ENCODE measurements at regions not wholly inside any gene's neighbourhood (a gene's known extent, or its start where the extent isn't known, plus 50 kb on each side); places are given as distances from the start of the nearest gene placed in this dataset.

GRCh38 chr18:10365021-10365500, 89.4 kb upstream of the APCDD1 start:
- H3K27me3 Mint-ChIP-seq: peaks cover 10% of the 10 kb centered on the region in 2 donors
- no peak overlapping the region for H3K27ac ChIP-seq (ENCODE audit: low read length)
- no peak overlapping the region for H3K27ac Mint-ChIP-seq
- ATAC-seq (replicated peaks in 1 of 4): no peak
- peaks cover 0 to 7% (median 2%) of the 10 kb centered on the region in 3 donors for H3K9me3 Mint-ChIP-seq
- H3K36me3 Mint-ChIP-seq: no peaks in the 10 kb centered on the region
- 100% methylated on average over 1 of the region's 1 CpG for WGBS (ENCODE audit: insufficient coverage)
- CTCF ChIA-PET: no interaction called here
- H3K9me3 ChIP-seq: no peaks in the 10 kb centered on the region
- H3K4me3 ChIP-seq (ENCODE audit: control insufficient read depth in 1 of 2, extremely low read depth in 1 of 2, low read length in 1 of 2): no peak overlapping the region
- no peak for DNase-seq
- no peaks in the 10 kb centered on the region for H3K4me1 ChIP-seq (ENCODE audit: control insufficient read depth in 1 of 2, extremely low read depth in 1 of 2, insufficient read depth in 2 of 2, low read length in 2 of 2)
- POLR2A ChIA-PET: no interaction called here
- H3K4me3 Mint-ChIP-seq: no peak overlapping the region
- no peaks in the 10 kb centered on the region for H3K4me1 Mint-ChIP-seq
- H3K36me3 ChIP-seq (ENCODE audit: control insufficient read depth in 2 of 2, extremely low read depth in 1 of 2, insufficient read depth in 1 of 2, low read length in 1 of 2): no peaks in the 10 kb centered on the region
- H3K27me3 ChIP-seq (replicated peaks in 1 of 2; ENCODE audit: control insufficient read depth in 2 of 2, extremely low read depth in 1 of 2, insufficient read depth in 2 of 2, low read length in 1 of 2): peaks cover 0 to 9% of the 10 kb centered on the region in 2 experiments

DNA sequence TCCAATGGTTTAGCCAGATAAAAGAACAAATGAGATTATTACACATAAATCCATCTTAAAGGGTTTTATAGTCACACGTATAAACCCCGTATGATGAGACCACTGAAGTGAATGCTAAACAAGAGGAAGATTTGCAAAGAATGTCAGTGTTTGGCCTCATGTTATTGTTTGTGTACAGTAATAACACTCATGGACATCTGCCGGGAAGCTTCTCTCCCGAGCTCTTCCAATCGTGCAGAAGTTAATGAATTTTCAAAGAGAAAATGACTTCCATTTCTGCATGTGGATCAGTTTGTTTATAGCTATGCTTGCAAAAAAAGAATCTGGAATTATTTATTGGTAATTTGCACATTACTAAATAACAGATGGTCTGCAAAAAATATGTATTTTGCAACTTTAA, 88.5 kb upstream of the APCDD1 start:
- WGBS (ENCODE audit: insufficient coverage): 87% methylated on average over 3 of the region's 5 CpGs
- ATAC-seq (replicated peaks in 1 of 4) (no peak), DNase-seq (no peak)
- POLR2A ChIA-PET: no interaction called here
- Histone ChIP-seq H3K4me1 (ENCODE audit: control insufficient read depth in 1 of 2, extremely low read depth in 1 of 2, insufficient read depth in 2 of 2, low read length in 2 of 2) (no peaks in the 10 kb centered on the region), H3K27me3 (replicated peaks in 1 of 2; ENCODE audit: control insufficient read depth in 2 of 2, extremely low read depth in 1 of 2, insufficient read depth in 2 of 2, low read length in 1 of 2) (peaks cover 0 to 9% of the 10 kb centered on the region in 2 experiments), H3K4me3 (ENCODE audit: control insufficient read depth in 1 of 2, extremely low read depth in 1 of 2, low read length in 1 of 2) (no peak overlapping the region), H3K36me3 (ENCODE audit: control insufficient read depth in 2 of 2, extremely low read depth in 1 of 2, insufficient read depth in 1 of 2, low read length in 1 of 2) (no peaks in the 10 kb centered on the region), H3K9me3 (no peaks in the 10 kb centered on the region), H3K27ac (ENCODE audit: low read length) (no peak overlapping the region)
- Mint-ChIP-seq H3K4me3 (no peak overlapping the region), H3K4me1 (no peaks in the 10 kb centered on the region), H3K9me3 (peaks cover 0 to 7% (median 2%) of the 10 kb centered on the region in 3 donors), H3K27me3 (peaks cover 10% of the 10 kb centered on the region in 2 donors), H3K27ac (no peak overlapping the region), H3K36me3 (no peaks in the 10 kb centered on the region)
- CTCF ChIA-PET: no interaction called here

GRCh38 chr18:10367836-10368235, 86.6 kb upstream of the APCDD1 start:
- Histone ChIP-seq H3K27me3 (replicated peaks in 1 of 2; ENCODE audit: control insufficient read depth in 2 of 2, extremely low read depth in 1 of 2, insufficient read depth in 2 of 2, low read length in 1 of 2) (peaks cover 0 to 9% of the 10 kb centered on the region in 2 experiments), H3K36me3 (ENCODE audit: control insufficient read depth in 2 of 2, extremely low read depth in 1 of 2, insufficient read depth in 1 of 2, low read length in 1 of 2) (no peaks in the 10 kb centered on the region), H3K9me3 (no peaks in the 10 kb centered on the region), H3K4me3 (ENCODE audit: control insufficient read depth in 1 of 2, extremely low read depth in 1 of 2, low read length in 1 of 2) (no peak overlapping the region), H3K4me1 (ENCODE audit: control insufficient read depth in 1 of 2, extremely low read depth in 1 of 2, insufficient read depth in 2 of 2, low read length in 2 of 2) (no peaks in the 10 kb centered on the region), H3K27ac (ENCODE audit: low read length) (no peak overlapping the region)
- WGBS (ENCODE audit: insufficient coverage): 72% methylated on average over 3 of the region's 3 CpGs
- Mint-ChIP-seq H3K36me3 (no peaks in the 10 kb centered on the region), H3K27me3 (peaks cover 10% of the 10 kb centered on the region in 2 donors), H3K4me1 (no peaks in the 10 kb centered on the region), H3K9me3 (peaks cover 0 to 7% (median 2%) of the 10 kb centered on the region in 3 donors), H3K4me3 (no peak overlapping the region), H3K27ac (no peak overlapping the region)
- POLR2A ChIA-PET: no interaction called here
- DNase-seq (no peak), ATAC-seq (replicated peaks in 1 of 4) (no peak)
- CTCF ChIA-PET: no interaction called here

GRCh38 chr18:10368456-10369453, 85.7 kb upstream of the APCDD1 start:
- Mint-ChIP-seq H3K36me3 (no peaks in the 10 kb centered on the region), H3K4me1 (no peaks in the 10 kb centered on the region), H3K4me3 (no peak overlapping the region), H3K27ac (no peak overlapping the region), H3K9me3 (peaks cover 0 to 2% (median 0%) of the 10 kb centered on the region in 3 donors), H3K27me3 (peaks cover 10% of the 10 kb centered on the region in 2 donors)
- Histone ChIP-seq H3K4me3 (ENCODE audit: control insufficient read depth in 1 of 2, extremely low read depth in 1 of 2, low read length in 1 of 2) (no peak overlapping the region), H3K27ac (ENCODE audit: low read length) (no peak overlapping the region), H3K36me3 (ENCODE audit: control insufficient read depth in 2 of 2, extremely low read depth in 1 of 2, insufficient read depth in 1 of 2, low read length in 1 of 2) (no peaks in the 10 kb centered on the region), H3K27me3 (replicated peaks in 1 of 2; ENCODE audit: control insufficient read depth in 2 of 2, extremely low read depth in 1 of 2, insufficient read depth in 2 of 2, low read length in 1 of 2) (peaks cover 0 to 9% of the 10 kb centered on the region in 2 experiments), H3K9me3 (no peaks in the 10 kb centered on the region), H3K4me1 (ENCODE audit: control insufficient read depth in 1 of 2, extremely low read depth in 1 of 2, insufficient read depth in 2 of 2, low read length in 2 of 2) (no peaks in the 10 kb centered on the region)
- ChIA-PET POLR2A (no interaction called here), CTCF (no interaction called here)
- no peak for DNase-seq
- 78% methylated on average over 3 of the region's 8 CpGs for WGBS (ENCODE audit: insufficient coverage)
- ATAC-seq (replicated peaks in 1 of 4): peak in 1 of 4 experiments; percentile 25

GRCh38 chr18:10370716-10371115, 83.7 kb upstream of the APCDD1 start:
- ATAC-seq (replicated peaks in 1 of 4): no peak
- ChIA-PET CTCF (no interaction called here), POLR2A (no interaction called here)
- Mint-ChIP-seq H3K27me3 (peaks cover 7 to 10% of the 10 kb centered on the region in 2 donors), H3K9me3 (no peaks in the 10 kb centered on the region), H3K36me3 (no peaks in the 10 kb centered on the region), H3K4me3 (no peak overlapping the region), H3K27ac (no peak overlapping the region), H3K4me1 (no peaks in the 10 kb centered on the region)
- 46% methylated on average over 7 of the region's 7 CpGs for WGBS (ENCODE audit: insufficient coverage)
- Histone ChIP-seq H3K27ac (ENCODE audit: low read length) (no peak overlapping the region), H3K4me3 (ENCODE audit: control insufficient read depth in 1 of 2, extremely low read depth in 1 of 2, low read length in 1 of 2) (no peak overlapping the region), H3K9me3 (no peaks in the 10 kb centered on the region), H3K36me3 (ENCODE audit: control insufficient read depth in 2 of 2, extremely low read depth in 1 of 2, insufficient read depth in 1 of 2, low read length in 1 of 2) (no peaks in the 10 kb centered on the region), H3K27me3 (replicated peaks in 1 of 2; ENCODE audit: control insufficient read depth in 2 of 2, extremely low read depth in 1 of 2, insufficient read depth in 2 of 2, low read length in 1 of 2) (peaks cover 0 to 13% of the 10 kb centered on the region in 2 experiments), H3K4me1 (ENCODE audit: control insufficient read depth in 1 of 2, extremely low read depth in 1 of 2, insufficient read depth in 2 of 2, low read length in 2 of 2) (no peaks in the 10 kb centered on the region)
- DNase-seq: no peak

DNA sequence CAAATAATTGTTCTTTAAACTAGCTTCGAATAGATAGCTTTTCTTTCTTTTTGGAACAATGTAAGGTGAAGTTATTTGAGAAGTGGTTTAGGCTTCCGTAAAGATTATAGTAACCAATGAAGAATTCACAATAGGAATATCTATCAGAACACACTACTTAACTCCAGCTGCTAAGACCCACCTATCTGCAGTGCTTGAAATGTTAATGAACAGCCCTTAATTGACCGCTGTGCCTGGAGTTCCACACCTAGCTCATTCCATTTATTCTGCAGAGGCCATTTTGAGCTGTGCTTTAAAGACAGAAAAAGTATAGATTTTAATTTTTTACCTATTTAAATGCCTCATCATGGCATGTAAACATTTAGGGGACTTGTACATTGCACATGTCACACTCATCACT, 83.3 kb upstream of the APCDD1 start:
- Histone ChIP-seq H3K4me1 (ENCODE audit: control insufficient read depth in 1 of 2, extremely low read depth in 1 of 2, insufficient read depth in 2 of 2, low read length in 2 of 2) (no peaks in the 10 kb centered on the region), H3K9me3 (no peaks in the 10 kb centered on the region), H3K27ac (ENCODE audit: low read length) (no peak overlapping the region), H3K36me3 (ENCODE audit: control insufficient read depth in 2 of 2, extremely low read depth in 1 of 2, insufficient read depth in 1 of 2, low read length in 1 of 2) (no peaks in the 10 kb centered on the region), H3K27me3 (replicated peaks in 1 of 2; ENCODE audit: control insufficient read depth in 2 of 2, extremely low read depth in 1 of 2, insufficient read depth in 2 of 2, low read length in 1 of 2) (peaks cover 0 to 13% of the 10 kb centered on the region in 2 experiments), H3K4me3 (ENCODE audit: control insufficient read depth in 1 of 2, extremely low read depth in 1 of 2, low read length in 1 of 2) (no peak overlapping the region)
- no peaks in the 10 kb centered on the region for H3K9me3 Mint-ChIP-seq
- peaks cover 7 to 10% of the 10 kb centered on the region in 2 donors for H3K27me3 Mint-ChIP-seq
- ChIA-PET CTCF (no interaction called here), POLR2A (no interaction called here)
- H3K36me3 Mint-ChIP-seq: no peaks in the 10 kb centered on the region
- no peak overlapping the region for H3K27ac Mint-ChIP-seq
- H3K4me1 Mint-ChIP-seq: no peaks in the 10 kb centered on the region
- H3K4me3 Mint-ChIP-seq: no peak overlapping the region
- DNase-seq (no peak), ATAC-seq (replicated peaks in 1 of 4) (no peak)
- WGBS (ENCODE audit: insufficient coverage): no CpG with 5 or more reads among the region's 3 CpGs

Data from T-cell (primary cell).